Adrenal gland (tissue), 5 donors: ENCODE measurements at regions not wholly inside any gene's neighbourhood (a gene's known extent, or its start where the extent isn't known, plus 50 kb on each side); places are given as distances from the start of the nearest gene placed in this dataset.

Experiments
- CTCF ChIP-seq, 6 experiments: fragments of 450-650 bp in 4 of 6; fragments of 200-600 bp in 2 of 6; sonication (generic) in 1 of 6; IDR thresholded peaks; 1 replicate in 5 of 6; 2 replicates in 1 of 6; pipeline versions ENCODE4 v1.5.1 to v1.8.0; 2016 to 2021; ENCODE audit warnings: antibody characterized with exemption in 6 of 6, mild to moderate bottlenecking in 2 of 6, moderate library complexity in 1 of 6
- POLR2A ChIP-seq, 2 donors: fragments of 450-650 bp; IDR thresholded peaks; one replicate each; pipeline ENCODE4 v1.6.1; 2017; ENCODE audit warnings: antibody characterized with exemption in 2 of 2, mild to moderate bottlenecking in 2 of 2, moderate library complexity in 1 of 2
- donor health status: DM: no; HTN: no; CAD: no.

GRCh38 chr7:159269745-159270144, 125.1 kb upstream of the VIPR2 start:
- TF ChIP-seq CTCF (IDR thresholded peaks at IDR 0.05): no peak
- no peak for TF ChIP-seq POLR2A (IDR thresholded peaks at IDR 0.05)
